ENCODE measurements at regions not wholly inside any gene's neighbourhood (a gene's known extent, or its start where the extent isn't known, plus 50 kb on each side); places are given as distances from the start of the nearest gene placed in this dataset.

GRCh38 chr9:135023786-135024405 is 63.6 kb upstream of the OLFM1 start:
- H2AFZ ChIP-seq (ENCODE audit: low read length), result no peak overlapping the region
- H3K9me2 ChIP-seq (replicated peaks; ENCODE audit: low read length), result no peaks in the 10 kb centered on the region
- DNase-seq, result no peak
- H3K79me2 ChIP-seq (ENCODE audit: low read length), result no peaks in the 10 kb centered on the region
- no peaks in the 10 kb centered on the region for H4K20me1 ChIP-seq (ENCODE audit: low read length)
- H3K4me3 ChIP-seq (ENCODE audit: low read length), result no peak overlapping the region
- no TSS peak for BruUV-seq (replicated peaks)
- H3K36me3 ChIP-seq (ENCODE audit: low read depth, low read length), result no peaks in the 10 kb centered on the region
- no peak overlapping the region for H3K4me2 ChIP-seq (ENCODE audit: low read length)
- ChIA-PET CTCF (no interaction called here), POLR2A (ENCODE audit: unreplicated experiment) (no interaction called here)
- H3K27me3 ChIP-seq (ENCODE audit: low read length), result no peaks in the 10 kb centered on the region; the same call in 1 of the 2 replicates
- intact Hi-C loops (cut with micrococcal nuclease), result no loop called here
- H3F3A ChIP-seq (ENCODE audit: low read length, unreplicated experiment), result no peaks in the 10 kb centered on the region
- no peak overlapping the region for H3K9ac ChIP-seq (ENCODE audit: low read length)
- no peaks in the 10 kb centered on the region for H3K9me3 ChIP-seq (ENCODE audit: low read length)
- ATAC-seq, result no peak
- TF ChIP-seq EZH2 (IDR thresholded peaks at IDR 0.05; ENCODE audit: low read length, unreplicated experiment), result no peak
- TF ChIP-seq CTCF (conservative IDR thresholded peaks at IDR 0.05; ENCODE audit: low read depth, low read length), result no peak
- no peak for TF ChIP-seq EZH2phosphoT487 (IDR thresholded peaks at IDR 0.05; ENCODE audit: borderline replicate concordance, low read length)
- no peak overlapping the region for H3K27ac ChIP-seq (ENCODE audit: low read length)
- H3K4me1 ChIP-seq (ENCODE audit: insufficient read depth, low read length), result no peaks in the 10 kb centered on the region; the same call in 1 of the 2 replicates

- Histone ChIP-seq H3K4me1 (ENCODE audit: insufficient read depth, low read length) (no peaks in the 10 kb centered on the region), H2AFZ (ENCODE audit: low read length) (no peak overlapping the region), H3K79me2 (ENCODE audit: low read length) (no peaks in the 10 kb centered on the region), H4K20me1 (ENCODE audit: low read length) (no peaks in the 10 kb centered on the region), H3K4me3 (ENCODE audit: low read length) (no peak overlapping the region), H3F3A (ENCODE audit: low read length, unreplicated experiment) (no peaks in the 10 kb centered on the region), H3K27ac (ENCODE audit: low read length) (no peak overlapping the region), H3K9me3 (ENCODE audit: low read length) (no peaks in the 10 kb centered on the region), H3K9ac (ENCODE audit: low read length) (no peak overlapping the region), H3K9me2 (replicated peaks; ENCODE audit: low read length) (no peaks in the 10 kb centered on the region), H3K4me2 (ENCODE audit: low read length) (no peak overlapping the region), H3K36me3 (ENCODE audit: low read depth, low read length) (no peaks in the 10 kb centered on the region), H3K27me3 (ENCODE audit: low read length) (no peaks in the 10 kb centered on the region; the same call in 1 of the 2 replicates)
- DNase-seq (no peak), ATAC-seq (no peak)
- CTCF ChIA-PET, result no interaction called here
- no TSS peak for BruUV-seq (replicated peaks)
- no peak for TF ChIP-seq EZH2phosphoT487 (IDR thresholded peaks at IDR 0.05; ENCODE audit: borderline replicate concordance, low read length)
- TF ChIP-seq EZH2 (IDR thresholded peaks at IDR 0.05; ENCODE audit: low read length, unreplicated experiment), result no peak
- no peak for TF ChIP-seq CTCF (conservative IDR thresholded peaks at IDR 0.05; ENCODE audit: low read depth, low read length)
- POLR2A ChIA-PET (ENCODE audit: unreplicated experiment), result no interaction called here
- intact Hi-C loops (cut with micrococcal nuclease), result no loop called here
Measured at GRCh38 chr9:135029463-135029862, 58.0 kb upstream of the OLFM1 start.

- Histone ChIP-seq H3K9me3 (ENCODE audit: low read length) (no peaks in the 10 kb centered on the region), H3K9ac (ENCODE audit: low read length) (no peak overlapping the region), H2AFZ (ENCODE audit: low read length) (no peak overlapping the region), H3K27ac (ENCODE audit: low read length) (no peak overlapping the region), H3K4me1 (ENCODE audit: insufficient read depth, low read length) (no peaks in the 10 kb centered on the region), H3K9me2 (replicated peaks; ENCODE audit: low read length) (no peaks in the 10 kb centered on the region), H3K4me2 (ENCODE audit: low read length) (no peak overlapping the region), H3K79me2 (ENCODE audit: low read length) (no peaks in the 10 kb centered on the region), H3K4me3 (ENCODE audit: low read length) (no peak overlapping the region), H3K27me3 (ENCODE audit: low read length) (no peaks in the 10 kb centered on the region), H4K20me1 (ENCODE audit: low read length) (no peaks in the 10 kb centered on the region), H3F3A (ENCODE audit: low read length, unreplicated experiment) (no peaks in the 10 kb centered on the region), H3K36me3 (ENCODE audit: low read depth, low read length) (no peaks in the 10 kb centered on the region)
- POLR2A ChIA-PET (ENCODE audit: unreplicated experiment), result no interaction called here
- intact Hi-C loops (cut with micrococcal nuclease), result no loop called here
- no TSS peak for BruUV-seq (replicated peaks)
- TF ChIP-seq EZH2phosphoT487 (IDR thresholded peaks at IDR 0.05; ENCODE audit: borderline replicate concordance, low read length), result no peak
- no peak for TF ChIP-seq CTCF (conservative IDR thresholded peaks at IDR 0.05; ENCODE audit: low read depth, low read length)
- TF ChIP-seq EZH2 (IDR thresholded peaks at IDR 0.05; ENCODE audit: low read length, unreplicated experiment), result no peak
- ATAC-seq, result no peak
- DNase-seq, result no peak
- CTCF ChIA-PET, result no interaction called here
Measured at GRCh38 chr9:135029871-135030565, 57.5 kb upstream of the OLFM1 start.

All from PC-3 (cell line).